ENCODE measurements at regions not wholly inside any gene's neighbourhood (a gene's known extent, or its start where the extent isn't known, plus 50 kb on each side); places are given as distances from the start of the nearest gene placed in this dataset.

DNA sequence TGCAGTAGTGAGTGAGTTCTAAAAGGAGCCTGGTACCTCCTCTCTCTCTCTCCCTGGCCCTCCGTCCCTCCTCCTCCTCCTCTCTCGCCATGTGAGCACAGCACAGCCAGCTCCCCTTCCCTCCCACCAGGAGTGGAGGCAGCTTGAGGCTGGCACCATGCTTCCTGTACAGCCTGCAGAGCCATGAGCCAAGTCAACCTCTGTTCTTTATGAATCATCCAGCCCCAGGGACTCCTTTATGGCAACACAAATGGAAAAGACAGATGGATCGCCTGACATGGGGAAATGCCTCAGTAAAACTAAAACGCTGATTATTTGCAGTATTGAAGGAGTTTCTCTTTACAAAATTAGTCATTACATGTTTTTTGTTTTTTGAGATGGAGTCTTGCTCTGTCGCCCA is 233.7 kb upstream of the ARID1B start:
- DNase-seq (ENCODE audit: low read depth), result no peak
- H3K4me3 ChIP-seq (ENCODE audit: low read depth, low read length), result no peak overlapping the region
- TF ChIP-seq, protein P1, sequence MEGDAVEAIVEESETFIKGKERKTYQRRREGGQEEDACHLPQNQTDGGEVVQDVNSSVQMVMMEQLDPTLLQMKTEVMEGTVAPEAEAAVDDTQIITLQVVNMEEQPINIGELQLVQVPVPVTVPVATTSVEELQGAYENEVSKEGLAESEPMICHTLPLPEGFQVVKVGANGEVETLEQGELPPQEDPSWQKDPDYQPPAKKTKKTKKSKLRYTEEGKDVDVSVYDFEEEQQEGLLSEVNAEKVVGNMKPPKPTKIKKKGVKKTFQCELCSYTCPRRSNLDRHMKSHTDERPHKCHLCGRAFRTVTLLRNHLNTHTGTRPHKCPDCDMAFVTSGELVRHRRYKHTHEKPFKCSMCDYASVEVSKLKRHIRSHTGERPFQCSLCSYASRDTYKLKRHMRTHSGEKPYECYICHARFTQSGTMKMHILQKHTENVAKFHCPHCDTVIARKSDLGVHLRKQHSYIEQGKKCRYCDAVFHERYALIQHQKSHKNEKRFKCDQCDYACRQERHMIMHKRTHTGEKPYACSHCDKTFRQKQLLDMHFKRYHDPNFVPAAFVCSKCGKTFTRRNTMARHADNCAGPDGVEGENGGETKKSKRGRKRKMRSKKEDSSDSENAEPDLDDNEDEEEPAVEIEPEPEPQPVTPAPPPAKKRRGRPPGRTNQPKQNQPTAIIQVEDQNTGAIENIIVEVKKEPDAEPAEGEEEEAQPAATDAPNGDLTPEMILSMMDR (IDR thresholded peaks at IDR 0.05; ENCODE audit: low read depth, low read length, missing control alignments), result no peak
- in situ Hi-C loops (cut with HindIII; ENCODE audit: low sequenced_read_pairs), result no loop called here

GRCh38 chr6:156538875-156539660 is 238.1 kb upstream of the ARID1B start:
- in situ Hi-C loops (cut with HindIII; ENCODE audit: low sequenced_read_pairs), result no loop called here
- DNase-seq (ENCODE audit: low read depth), result no peak

DNA sequence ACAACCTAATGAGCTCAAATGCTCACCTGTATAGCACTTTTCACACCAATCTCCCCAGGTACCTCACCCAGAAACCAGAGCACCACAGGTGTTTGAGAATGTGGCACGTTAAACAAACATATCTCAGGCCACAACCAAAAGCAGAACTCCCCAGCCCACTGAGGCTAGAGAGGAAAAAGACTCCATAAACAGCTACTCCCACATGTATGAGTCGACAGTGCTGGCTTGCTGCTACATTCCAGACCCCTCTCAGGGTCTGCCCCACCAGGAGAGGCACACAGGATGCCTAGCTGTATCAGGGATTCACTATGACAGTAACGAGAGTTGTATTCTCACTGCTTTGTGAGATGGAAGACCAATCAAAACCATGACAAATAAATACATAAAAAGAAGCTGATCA is 242.6 kb upstream of the ARID1B start:
- TF ChIP-seq, protein P1 (IDR thresholded peaks at IDR 0.05; ENCODE audit: low read depth, low read length, missing control alignments), result no peak
- no peak overlapping the region for H3K4me3 ChIP-seq (ENCODE audit: low read depth, low read length)
- DNase-seq (ENCODE audit: low read depth), result no peak
- in situ Hi-C loops (cut with HindIII; ENCODE audit: low sequenced_read_pairs), result no loop called here

More at GRCh38 chr6:156538875-156539660, 238.1 kb upstream of the ARID1B start:
- no peak overlapping the region for H3K4me3 ChIP-seq (ENCODE audit: low read depth, low read length)
- TF ChIP-seq, protein P1 (IDR thresholded peaks at IDR 0.05; ENCODE audit: low read depth, low read length, missing control alignments), result no peak

DNA sequence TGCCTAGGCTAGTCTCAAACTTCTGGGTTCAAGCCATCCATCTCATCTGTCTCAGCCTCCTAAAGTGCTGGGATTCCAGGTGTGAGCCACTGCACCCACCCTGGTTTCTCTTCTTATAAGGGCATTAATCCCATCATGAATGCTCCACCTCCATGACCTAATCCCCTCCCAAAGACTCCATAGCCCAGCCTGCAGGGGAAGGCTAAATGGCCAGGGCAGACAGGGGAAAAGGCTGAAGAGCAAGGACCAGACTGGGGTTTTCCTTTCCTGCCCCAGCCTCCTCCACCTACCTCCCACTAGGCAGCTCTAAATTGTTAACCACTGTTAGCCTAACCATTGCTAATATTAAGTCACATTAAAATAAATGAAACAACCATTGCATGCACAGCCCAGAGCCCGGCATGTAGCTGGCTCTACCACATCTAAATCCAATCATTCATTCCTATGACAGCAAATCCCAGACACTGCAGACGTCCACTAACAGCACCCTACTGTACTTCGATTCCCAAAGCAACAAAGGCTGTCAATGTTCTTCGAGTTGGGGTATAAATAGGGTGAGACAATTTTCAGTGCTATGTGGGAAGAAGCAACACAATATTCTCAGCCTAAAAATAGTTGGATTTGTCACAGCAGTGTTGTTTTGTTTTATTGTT is 243.2 kb upstream of the ARID1B start:
- no peak for DNase-seq (ENCODE audit: low read depth)
- TF ChIP-seq, protein P1 (IDR thresholded peaks at IDR 0.05; ENCODE audit: low read depth, low read length, missing control alignments), result no peak
- H3K4me3 ChIP-seq (ENCODE audit: low read depth, low read length), result no peak overlapping the region
- in situ Hi-C loops (cut with HindIII; ENCODE audit: low sequenced_read_pairs), result no loop called here

GRCh38 chr6:156526081-156526480 is 251.1 kb upstream of the ARID1B start:
- in situ Hi-C loops (cut with HindIII; ENCODE audit: low sequenced_read_pairs), result no loop called here
- no peak for DNase-seq (ENCODE audit: low read depth)
- no peak overlapping the region for H3K4me3 ChIP-seq (ENCODE audit: low read depth, low read length)
- TF ChIP-seq, protein P1 (IDR thresholded peaks at IDR 0.05; ENCODE audit: low read depth, low read length, missing control alignments), result no peak

DNA sequence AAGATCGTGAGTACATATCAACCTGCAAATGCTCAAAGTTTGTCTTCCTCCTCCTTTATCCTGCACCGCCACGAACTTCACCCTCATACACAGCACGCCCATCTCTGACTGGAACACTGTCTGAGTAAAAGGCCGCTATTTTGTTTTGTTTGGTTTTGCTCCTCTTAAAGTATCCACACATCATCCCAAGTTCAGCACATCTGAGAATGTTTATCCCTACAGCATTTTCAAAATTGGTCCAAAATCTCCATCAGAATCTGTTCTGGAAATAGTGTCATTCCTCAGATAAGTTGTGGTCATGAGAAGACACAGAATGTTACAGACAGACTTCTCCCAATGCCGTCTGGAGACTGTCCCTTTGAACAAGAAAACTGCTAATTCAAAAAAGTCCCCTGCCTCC is 251.6 kb upstream of the ARID1B start:
- no peak for DNase-seq (ENCODE audit: low read depth)
- in situ Hi-C loops (cut with HindIII; ENCODE audit: low sequenced_read_pairs), result no loop called here
- TF ChIP-seq, protein P1 (IDR thresholded peaks at IDR 0.05; ENCODE audit: low read depth, low read length, missing control alignments), result no peak
- H3K4me3 ChIP-seq (ENCODE audit: low read depth, low read length), result no peak overlapping the region

Measured in astrocyte of the cerebellum (primary cell).